Skeletal muscle cell (primary cell): ENCODE measurements at regions not wholly inside any gene's neighbourhood (a gene's known extent, or its start where the extent isn't known, plus 50 kb on each side); places are given as distances from the start of the nearest gene placed in this dataset.

Source experiments
- DNase-seq: peaks from one replicate; pipeline ENCODE4 v3.0.0-alpha.2; 2010; ENCODE audit warnings: low read depth
- H3K4me3 ChIP-seq: 2 replicates; pipeline ENCODE4 v1.5.1; 2011; ENCODE audit warnings: low read depth, mild to moderate bottlenecking, control low read depth, low read length, moderate library complexity

DNA sequence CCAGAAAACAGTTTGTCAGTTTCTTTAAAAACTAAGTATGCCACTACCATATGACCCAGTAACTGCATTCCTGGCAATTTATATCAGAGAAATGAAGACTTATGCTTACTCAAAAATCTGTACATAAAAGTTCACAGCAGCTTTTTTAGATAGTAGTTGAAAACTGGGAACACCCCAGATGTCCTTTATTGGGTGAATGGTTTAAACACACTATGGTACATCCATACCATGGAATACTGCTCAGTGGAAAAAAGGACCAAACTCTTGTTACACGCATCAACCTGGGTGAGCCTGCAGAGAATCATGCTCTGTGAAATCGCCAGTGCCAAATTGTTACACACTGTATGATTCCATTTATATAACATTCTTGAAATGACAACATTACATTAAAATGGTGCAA, 127.6 kb upstream of the RET start:
- DNase-seq, result no peak
- no peak overlapping the region for H3K4me3 ChIP-seq

DNA sequence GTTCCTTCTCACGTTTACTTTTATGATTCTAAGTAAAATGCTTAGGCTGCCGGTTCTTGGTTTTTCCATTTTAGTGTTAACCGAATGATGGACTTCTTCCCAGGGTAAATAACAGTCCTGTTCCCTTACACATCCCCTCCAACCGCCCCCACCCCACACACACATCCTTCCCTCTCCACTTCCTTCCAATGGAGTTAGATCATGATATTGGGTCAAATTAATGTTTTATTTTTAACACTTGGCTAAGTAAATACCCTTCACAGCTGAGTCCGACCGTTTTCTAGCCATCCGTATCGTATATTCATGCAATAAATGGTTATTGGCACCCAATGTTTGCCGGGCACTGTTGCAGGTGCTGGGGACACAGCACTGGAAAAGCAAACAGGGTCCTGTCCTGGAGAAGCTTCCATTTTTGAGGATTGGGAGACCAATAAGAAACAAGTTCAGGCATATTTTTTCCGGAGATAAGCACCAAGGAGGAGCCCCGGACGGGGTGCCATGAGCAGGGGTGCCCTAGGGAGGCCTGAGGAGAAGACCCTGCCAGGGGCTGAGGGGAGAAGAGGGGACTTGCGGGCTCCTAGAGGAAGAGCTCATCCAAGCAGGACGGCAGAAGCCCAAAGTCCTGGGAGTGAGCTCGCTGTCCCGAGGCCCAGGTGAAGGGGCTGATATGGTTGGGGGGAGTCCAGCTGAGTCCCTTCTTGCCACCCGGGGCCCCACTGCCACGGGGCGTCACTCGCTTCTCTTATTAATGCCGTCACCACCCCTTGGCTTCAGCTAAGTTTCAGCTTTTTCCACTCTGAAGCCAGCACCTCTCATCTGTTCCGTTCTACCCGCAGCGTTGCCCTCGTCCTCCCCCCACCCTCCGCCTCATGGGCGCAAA, 126.0 kb upstream of the RET start:
- no peak for DNase-seq
- H3K4me3 ChIP-seq, result no peak overlapping the region

DNA sequence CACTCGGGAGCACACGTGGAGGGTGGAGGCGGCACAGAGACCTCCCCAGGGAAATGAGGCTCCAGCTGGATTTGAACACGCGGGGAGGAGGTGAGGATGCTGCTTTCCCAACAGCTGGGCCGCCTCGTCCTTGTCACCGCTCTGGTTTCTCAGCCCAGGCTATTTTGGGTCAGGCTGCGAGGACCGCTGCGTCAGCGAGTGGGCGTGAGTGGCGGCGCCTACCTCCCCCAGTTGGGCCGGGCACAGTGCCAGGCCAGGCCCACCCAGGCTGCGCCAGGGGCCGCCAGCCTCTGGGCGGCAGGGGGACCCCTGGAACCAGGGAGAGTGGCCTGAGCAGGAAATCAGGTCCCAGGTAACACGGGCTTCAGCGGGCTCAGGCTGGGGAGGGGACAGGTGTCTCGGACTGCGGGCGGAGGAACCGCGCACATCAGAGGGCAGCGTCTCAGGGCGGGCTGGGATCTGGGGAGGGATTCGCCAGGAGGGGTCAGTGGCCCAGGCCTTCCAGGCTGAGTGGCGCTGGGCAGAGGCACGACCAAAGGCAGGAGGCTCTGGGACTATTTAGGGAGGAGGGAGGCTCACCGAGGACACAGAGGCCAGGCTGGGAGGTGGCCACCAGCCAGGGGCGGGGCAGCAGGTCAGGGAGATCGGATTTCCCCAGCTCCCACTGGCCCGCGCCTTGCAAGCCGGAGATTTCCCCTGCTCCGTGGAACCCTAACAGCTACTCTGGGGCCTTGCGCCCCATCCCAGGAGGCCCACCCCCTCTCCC, 125.2 kb upstream of the RET start:
- no peak overlapping the region for H3K4me3 ChIP-seq
- no peak for DNase-seq

DNA sequence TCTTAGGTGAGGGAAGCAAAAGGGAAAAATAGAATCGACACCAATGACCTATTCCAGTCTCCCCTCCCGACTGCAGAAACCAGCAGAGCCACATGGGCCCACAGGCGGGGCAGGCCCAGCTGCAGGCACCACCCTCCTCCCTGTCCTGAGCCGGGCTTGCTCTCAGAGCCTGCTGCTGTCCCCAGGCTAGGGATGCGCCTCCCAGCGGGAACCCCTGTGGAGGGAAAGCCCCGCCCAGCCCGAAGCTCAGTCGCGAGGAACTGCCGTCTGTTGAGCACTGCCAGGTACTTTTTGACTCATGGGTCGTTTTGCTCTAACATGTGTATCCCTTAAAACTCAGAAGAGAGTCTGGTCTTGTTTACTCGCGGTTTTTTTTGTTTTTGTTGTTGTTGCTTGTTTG, 124.5 kb upstream of the RET start:
- no peak for DNase-seq
- no peak overlapping the region for H3K4me3 ChIP-seq

DNA sequence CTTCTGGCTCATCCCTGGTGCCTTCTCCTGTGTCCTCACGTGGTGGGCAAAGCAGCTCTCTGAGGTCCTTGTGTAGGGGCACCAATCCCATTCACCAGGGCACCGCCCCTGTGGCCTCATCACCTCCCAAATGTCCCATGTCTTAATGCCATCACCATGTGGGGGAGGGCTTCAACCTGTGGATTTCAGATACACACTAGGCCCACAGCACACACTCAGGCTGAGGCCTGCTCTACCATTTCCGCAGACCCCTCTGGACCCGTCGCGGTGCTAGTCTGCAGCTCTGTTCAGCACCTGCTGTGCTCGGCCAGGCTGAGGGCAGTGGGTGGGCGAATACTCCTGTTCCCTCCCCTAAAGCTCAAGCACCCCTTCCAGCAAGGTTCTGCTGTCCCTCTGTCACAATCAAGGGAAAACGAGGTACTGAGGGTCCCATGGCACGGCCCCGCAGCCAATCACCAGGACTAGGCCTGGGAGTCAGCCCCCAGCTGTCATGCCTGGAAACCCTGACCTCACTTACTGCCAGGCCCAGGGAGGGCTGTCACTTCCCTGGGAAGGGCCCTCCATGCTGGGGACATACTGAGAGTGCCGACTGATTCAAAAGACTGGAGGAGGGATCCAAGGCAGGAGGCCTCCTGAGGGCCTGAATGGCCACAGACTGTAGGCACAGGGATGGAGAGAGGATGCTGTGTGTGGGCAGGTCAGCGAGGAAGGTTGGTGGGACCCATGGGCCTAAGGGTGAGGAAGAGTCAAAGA, 123.8 kb upstream of the RET start:
- DNase-seq, result no peak
- no peak overlapping the region for H3K4me3 ChIP-seq

DNA sequence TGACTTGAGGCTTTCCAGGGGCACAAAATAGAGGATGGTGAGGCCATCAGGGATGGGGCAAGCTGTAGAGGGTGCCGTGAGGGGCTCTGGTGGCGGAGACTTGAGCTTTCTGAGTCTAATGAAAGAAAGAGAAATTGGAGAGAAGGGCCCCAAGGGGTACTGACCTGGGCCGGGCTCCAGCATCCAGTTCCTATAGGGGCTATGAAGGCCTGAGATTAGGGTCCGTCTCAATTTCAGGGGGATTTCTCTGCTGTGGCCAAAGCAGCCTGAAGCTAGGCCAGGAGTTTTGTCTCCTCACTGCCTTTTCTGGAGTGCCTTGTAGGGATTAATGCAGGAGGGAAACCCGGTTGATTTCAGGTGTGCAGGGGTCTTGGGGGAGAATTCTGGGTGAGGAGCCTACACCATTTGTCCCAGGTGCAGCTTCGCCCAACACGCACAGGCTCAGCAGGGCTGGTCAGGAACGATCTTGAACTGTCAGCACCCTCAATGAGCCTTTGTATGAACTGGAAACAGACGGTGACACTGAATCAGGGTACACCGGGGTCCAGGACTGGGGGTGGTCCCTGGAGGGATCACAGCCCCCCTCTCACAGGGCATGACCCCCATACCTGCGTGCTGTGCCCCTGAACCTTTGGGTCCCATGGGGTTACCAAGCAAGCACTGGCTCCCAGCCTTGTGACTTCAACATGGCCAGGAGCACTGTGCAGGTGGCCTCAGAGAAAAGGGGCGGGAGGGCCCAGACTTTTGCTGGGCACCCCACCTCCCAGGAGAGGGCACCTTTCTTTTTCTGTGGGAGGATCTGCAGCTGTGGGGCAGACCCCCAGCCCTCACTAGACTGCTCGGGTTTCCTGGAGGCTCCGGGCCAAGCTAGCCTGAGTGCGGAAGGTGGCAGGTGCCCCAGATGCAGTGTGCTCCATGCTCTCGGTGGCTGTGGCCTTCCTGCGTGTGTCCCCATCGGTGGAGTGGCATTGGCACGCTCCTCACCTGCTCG, 122.9 kb upstream of the RET start:
- H3K4me3 ChIP-seq, result no peak overlapping the region
- DNase-seq, result no peak

DNA sequence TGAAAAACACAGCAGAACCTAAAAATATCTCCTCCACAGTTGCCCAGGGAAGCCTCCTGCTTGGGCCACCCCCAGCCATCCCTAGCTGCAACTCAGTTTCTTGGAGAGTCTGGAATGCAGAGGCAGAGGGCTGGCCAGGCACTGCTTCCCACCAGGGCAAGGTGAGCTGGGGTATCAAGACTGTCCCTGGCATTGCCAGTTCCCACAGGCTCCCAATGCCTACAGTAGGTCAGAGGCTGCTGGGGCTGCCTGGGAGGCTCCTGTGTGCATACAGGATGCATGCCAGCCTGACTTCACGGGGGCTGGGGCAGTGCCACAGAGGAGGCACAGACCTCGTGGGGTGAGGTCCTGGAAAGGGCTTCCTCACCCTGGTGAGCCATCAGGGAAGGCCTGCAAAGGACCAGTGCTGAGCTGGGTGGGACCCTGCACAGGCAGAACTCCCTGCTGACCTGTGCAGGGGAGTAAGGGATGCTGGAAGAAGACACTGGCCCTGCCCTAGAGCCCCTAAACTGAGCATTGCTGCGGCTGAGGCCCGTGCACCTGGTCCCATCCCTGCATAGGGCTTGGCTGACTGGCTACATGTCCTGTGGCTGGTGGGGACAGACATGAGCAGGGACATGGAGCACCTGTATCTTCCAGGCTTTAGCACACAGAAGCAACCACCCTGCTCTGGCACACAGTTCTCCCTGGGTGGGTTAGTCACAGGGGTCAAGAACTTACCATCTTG, 121.9 kb upstream of the RET start:
- no peak overlapping the region for H3K4me3 ChIP-seq
- DNase-seq, result no peak

DNA sequence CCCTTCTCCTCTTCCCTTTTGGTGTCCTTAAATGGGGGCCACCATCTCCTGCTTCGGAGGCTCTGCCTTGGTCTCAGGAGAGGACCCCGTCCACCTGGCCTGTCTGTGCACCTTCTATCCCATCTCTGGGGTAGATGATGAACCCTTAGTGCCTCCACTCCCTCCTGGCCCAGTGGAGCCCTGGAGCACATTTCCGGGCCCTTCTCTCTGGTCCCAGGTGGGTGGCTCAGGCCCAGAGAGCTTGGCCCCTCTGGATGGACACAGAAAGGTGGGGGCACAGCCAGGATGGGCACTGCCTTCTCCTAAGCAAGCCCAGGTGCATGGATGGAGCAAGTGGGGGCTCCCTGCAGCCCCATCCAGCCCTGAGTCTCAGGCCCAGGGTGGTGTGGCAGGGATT, 121.4 kb upstream of the RET start:
- H3K4me3 ChIP-seq, result no peak overlapping the region
- no peak for DNase-seq

DNA sequence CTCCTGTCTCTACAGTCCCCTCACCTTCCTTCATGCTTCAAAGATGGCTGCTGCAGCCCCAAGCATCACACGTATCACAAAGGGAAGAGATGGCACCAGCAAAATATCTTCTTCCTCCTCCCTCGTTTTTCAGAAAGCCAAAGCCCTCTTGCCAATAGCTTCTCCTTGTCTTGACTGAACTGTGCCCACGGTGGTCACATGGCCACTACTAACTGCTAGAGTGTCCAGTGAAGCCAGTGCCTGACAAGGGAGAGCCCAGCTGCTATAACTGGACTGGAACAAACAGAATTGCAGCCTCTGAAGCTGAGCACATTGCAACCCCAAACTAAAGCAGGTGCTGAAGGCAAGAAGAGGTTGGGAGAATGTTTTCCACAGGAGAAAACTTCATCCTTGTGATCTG, 120.8 kb upstream of the RET start:
- H3K4me3 ChIP-seq, result no peak overlapping the region
- DNase-seq, result no peak

DNA sequence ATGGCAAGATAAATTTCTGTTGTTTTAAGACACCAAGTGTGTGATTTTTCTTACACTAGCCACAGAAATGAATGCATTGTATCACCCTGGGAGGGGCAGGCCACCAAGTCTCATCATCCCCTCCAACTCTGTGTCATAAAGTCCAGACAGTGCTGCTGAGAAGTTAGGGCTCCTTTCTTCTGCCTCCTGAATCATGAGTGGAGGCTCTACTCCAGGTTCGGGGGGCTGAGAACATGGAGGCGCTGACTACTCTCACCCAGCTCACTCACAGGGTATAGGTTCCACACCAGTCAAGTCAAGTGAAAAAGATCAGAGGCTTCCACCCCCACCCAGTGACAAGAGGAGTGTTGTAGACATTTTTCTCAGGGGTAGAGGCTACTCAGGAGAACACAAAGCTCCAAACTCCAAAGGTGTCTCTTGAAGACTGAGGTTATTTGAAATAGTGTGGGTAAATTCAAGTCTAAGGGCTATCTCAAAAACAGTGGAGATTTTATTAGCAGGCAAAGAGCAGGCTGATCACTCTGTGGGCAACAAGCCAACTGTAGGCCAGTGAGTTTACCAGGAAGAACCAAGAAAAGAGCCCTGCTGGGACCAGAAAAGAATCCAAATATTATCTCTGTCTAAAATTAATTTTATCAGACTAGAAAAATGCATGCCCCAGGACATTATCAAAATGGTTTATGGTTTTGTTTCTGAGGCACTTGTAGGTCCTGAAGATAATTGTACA, 118.6 kb upstream of the RET start:
- no peak for DNase-seq
- no peak overlapping the region for H3K4me3 ChIP-seq

DNA sequence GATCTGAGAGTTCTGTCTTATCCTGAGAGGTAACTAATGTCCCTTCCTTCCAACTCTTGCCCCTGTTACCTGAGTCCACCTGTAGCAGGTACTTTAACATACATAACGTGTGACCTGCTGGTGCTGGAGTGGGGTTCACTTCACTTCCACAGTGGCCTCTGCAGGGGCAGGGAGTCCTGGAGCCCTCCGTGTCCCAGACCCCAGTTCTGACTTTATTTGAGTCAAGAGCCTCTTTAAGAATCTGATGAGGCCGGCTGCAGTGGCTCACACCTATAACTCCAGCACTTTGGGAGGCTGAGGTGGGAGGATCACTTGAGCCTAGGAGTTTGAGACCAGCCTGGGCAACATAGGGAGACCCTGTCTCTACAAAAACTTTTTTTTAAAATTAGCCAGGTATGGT, 117.0 kb upstream of the RET start:
- H3K4me3 ChIP-seq, result no peak overlapping the region
- no peak for DNase-seq

DNA sequence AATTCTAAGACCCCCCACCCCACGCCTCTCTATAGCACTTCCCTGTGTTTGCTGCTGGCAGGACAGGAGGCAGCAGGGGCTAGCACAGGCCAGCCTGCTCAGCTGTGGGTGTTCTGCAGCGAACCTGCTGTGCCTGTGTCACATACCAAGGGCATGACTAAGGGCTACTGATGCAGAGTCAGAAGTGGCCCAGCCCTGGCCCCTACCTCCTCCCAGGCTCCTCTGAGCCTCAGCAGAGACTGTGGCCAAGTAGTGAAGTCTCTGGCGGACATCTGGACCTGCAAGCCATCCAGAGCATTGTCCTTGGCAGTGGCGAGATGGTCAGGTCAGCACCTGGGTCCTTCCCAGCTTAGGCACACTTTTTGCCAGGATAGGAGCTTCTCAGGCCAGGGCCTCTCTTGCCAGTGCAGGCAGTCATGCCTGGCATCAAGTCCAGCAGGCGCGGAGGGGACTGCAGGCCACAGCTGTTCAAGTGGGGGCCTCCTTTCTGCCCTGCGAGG, 116.3 kb upstream of the RET start:
- no peak for DNase-seq
- no peak overlapping the region for H3K4me3 ChIP-seq

DNA sequence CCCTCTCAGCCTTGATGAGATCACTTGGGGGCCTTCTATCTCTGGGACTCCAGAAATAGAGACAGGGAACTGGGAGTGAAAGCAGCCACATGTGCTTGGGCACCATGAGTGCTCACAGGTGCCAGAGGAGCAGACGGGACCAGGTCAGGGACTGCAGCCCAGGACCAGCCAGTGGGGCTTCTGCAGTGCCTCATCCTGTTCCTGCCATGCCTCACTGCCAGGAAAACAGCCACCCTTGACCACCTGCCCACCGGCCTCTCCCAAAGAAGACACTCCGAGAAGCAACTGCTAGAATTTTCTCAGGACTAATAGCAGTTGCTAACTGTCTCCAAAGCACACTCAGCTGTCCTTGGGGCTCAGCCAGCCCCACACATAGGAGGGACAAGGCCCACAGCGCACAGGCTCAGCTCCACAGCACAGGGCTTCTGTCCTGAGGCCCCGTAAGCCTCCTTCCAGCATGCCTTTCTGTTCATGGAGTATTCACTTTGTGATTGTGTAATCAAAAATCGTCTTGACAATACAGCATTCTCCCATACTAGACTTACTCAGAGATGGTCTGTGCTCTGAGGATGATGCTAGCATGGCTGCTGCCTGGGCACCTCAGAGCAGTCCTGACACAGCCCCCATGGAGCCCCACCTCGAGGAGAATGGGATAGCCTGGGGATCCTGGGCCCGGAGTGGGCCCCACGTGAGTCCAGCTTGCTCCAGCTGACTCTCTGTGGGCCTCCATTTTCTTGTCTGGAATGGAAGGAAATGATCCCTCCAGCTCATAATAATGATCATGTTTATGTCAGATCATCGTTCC, 115.7 kb upstream of the RET start:
- DNase-seq, result no peak
- H3K4me3 ChIP-seq, result no peak overlapping the region

DNA sequence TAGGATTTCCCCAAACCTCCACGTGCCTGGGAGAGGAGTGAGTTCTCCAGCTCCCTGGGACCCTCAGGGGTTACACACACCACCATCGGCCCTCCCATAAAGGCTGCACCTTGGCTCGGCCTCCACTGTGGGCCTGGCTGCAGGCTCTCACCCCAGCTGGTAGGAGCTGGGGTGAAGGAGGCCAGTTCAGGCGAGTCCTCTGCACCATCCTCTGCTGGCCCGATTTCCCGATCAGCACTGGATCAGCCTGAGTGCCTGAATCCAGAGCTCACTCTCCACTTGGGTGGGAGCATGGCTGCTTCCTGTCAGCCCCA, 115.1 kb upstream of the RET start:
- H3K4me3 ChIP-seq, result no peak overlapping the region
- no peak for DNase-seq

DNA sequence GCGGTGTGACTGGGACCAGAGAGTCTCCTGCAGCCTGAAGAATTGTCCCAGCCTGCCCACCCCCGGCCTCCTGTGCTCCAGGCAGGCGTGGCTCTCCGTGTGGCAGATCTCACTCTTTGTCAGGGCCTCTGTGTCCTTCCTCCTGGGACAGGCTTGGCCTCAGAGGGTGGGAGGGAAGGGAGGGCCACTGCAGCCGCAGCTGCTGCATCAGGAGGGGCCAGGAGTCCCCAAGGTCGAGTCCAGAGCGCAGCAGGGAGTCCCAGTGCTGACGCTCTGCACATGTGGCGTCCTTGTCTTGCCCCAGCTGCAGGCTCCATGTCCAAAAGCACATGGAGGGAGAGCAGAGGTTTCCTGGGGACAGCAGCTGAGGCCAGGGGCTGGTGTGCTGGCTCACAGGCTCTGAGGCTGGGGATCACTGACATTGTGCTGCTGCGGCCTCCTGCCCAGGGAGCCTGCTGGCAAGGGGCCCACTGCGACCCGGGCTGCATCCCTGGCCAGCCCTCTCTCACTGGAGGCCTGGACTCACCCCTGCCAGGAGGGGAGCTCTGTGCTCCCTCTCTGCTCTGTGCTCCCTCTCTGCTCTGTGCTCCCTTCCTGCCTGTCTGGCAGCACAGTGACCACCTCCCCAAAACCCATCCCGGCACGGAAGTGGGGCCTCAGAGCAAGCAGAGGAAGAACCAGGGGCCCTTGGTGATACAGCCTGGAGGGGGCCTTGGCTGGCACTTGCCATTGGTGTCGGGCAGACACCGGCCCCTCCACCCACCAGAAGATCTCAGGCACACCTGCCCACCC, 114.6 kb upstream of the RET start:
- no peak overlapping the region for H3K4me3 ChIP-seq
- no peak for DNase-seq

DNA sequence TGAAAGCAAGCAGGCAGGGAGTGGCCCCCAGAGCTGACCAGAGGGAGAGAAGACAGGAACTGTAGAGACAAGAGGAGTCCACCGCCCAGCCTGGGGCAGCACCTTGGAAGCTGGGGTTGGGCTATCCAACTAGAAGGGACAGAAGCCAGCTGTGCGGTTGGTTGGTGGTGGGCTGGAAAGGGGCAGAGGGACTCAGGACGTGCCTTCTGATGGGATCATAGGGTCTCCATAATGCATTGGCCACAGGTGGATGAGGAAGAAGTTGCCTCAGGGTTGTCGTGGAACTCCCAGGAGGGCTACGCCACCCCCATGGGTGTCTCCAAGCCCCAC, 114.0 kb upstream of the RET start:
- DNase-seq, result no peak
- no peak overlapping the region for H3K4me3 ChIP-seq

DNA sequence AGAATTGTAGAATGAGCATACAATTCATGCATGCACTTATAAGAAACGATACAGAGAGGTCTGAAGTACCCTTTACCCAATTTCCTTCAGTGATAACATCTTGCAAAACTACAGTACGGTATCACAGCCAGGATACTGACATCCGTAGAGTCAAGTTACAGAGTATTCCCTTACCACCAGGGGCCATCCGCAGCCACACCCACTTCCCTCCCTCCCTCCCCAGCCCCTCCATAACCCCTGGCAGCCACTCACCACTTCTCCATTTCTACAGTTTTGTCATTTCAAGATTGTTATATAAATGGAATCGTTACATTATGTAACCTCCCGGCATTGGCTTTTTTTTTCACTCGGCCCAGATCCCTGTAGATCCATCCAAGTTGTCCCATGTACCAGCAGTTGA, 113.6 kb upstream of the RET start:
- no peak for DNase-seq
- H3K4me3 ChIP-seq, result no peak overlapping the region
